HUES48 (cell line): ENCODE measurements at regions not wholly inside any gene's neighbourhood (a gene's known extent, or its start where the extent isn't known, plus 50 kb on each side); places are given as distances from the start of the nearest gene placed in this dataset.

Experiments used
- H3K27ac ChIP-seq: one replicate; pipeline ENCODE4 v1.7.0; 2013; ENCODE audit warnings: low read depth, low read length, inconsistent platforms
- H3K27me3 ChIP-seq: 2 replicates; pipeline ENCODE4 v1.6.1; 2013; ENCODE audit warnings: mild to moderate bottlenecking, low read length; ENCODE audit not compliant: control insufficient read depth, insufficient read depth
- H3K36me3 ChIP-seq: 2 replicates; pipeline ENCODE4 v1.6.1; 2013; ENCODE audit warnings: low read length; ENCODE audit not compliant: control insufficient read depth, insufficient read depth
- H3K4me1 ChIP-seq: 2 replicates; pipeline ENCODE4 v1.6.1; 2013; ENCODE audit warnings: mild to moderate bottlenecking, low read length; ENCODE audit not compliant: control insufficient read depth, insufficient read depth
- H3K4me3 ChIP-seq: 2 replicates; pipeline ENCODE4 v1.5.1; 2013; ENCODE audit warnings: mild to moderate bottlenecking, low read depth, low read length
- H3K9ac ChIP-seq: 2 replicates; pipeline ENCODE4 v1.6.1; 2013; ENCODE audit warnings: mild to moderate bottlenecking, low read depth, low read length, moderate library complexity
- H3K9me3 ChIP-seq: 2 replicates; pipeline ENCODE4 v1.6.1; 2013; ENCODE audit warnings: low read length; ENCODE audit not compliant: control insufficient read depth, insufficient read depth

DNA sequence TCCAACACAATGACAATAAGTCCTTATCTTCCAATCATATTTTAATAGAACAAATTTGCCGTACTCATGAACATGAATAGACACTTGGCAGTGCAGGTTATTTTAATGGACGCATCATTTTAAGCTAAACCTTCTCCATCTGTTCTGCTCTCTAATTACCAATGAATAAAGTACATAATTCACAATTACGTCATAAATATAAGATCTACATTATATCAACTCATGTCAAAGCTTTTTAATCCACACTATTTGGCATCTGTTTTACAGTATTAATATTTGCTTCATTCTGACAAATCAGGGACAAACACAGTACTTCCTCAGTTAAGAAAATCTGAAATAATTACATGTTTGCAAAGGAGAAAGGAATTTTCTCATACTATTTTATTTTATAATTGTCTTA, 344.1 kb upstream of the DMAC1 start:
- no peak overlapping the region for H3K4me3 ChIP-seq

GRCh38 chr9:8140557-8140956, 341.0 kb upstream of the DMAC1 start:
- Histone ChIP-seq H3K36me3 (no peaks in the 10 kb centered on the region), H3K27ac (no peak overlapping the region), H3K9ac (no peak overlapping the region), H3K9me3 (no peaks in the 10 kb centered on the region), H3K4me1 (peaks cover 30% of the 10 kb centered on the region), H3K27me3 (no peaks in the 10 kb centered on the region), H3K4me3 (no peak overlapping the region)

More for the DNA sequence above, 344.1 kb upstream of the DMAC1 start:
- H3K27me3 ChIP-seq: no peaks in the 10 kb centered on the region
- no peaks in the 10 kb centered on the region for H3K9me3 ChIP-seq
- no peaks in the 10 kb centered on the region for H3K36me3 ChIP-seq
- H3K27ac ChIP-seq: no peak overlapping the region
- H3K4me1 ChIP-seq: peaks cover 28% of the 10 kb centered on the region
- no peak overlapping the region for H3K9ac ChIP-seq

GRCh38 chr9:8139756-8140155, 340.2 kb upstream of the DMAC1 start:
- Histone ChIP-seq H3K27me3 (no peaks in the 10 kb centered on the region), H3K27ac (no peak overlapping the region), H3K4me1 (peaks cover 30% of the 10 kb centered on the region), H3K4me3 (no peak overlapping the region), H3K9ac (no peak overlapping the region), H3K9me3 (no peaks in the 10 kb centered on the region), H3K36me3 (no peaks in the 10 kb centered on the region)

DNA sequence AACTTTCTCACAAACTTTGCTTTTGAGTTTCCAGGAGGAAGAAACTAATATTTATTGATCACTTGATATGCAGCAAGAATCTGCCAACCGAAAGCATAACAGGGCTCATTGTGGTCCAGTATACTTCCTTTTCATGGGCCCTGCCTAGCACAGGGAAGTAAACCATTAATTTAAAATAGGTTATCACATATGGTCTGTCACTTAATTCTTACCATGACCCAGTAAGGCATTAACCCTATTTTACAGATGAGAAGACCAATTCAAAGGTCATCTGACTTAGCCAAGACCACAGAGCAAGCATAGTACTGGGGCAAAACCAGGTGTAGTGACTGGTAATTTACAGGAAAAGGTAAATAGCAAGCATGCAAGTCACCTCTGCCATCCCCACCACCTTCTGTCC, 336.9 kb upstream of the DMAC1 start:
- H3K36me3 ChIP-seq: no peaks in the 10 kb centered on the region

GRCh38 chr9:8134635-8135034, 335.1 kb upstream of the DMAC1 start:
- H3K9ac ChIP-seq: no peak overlapping the region
- peaks cover 12% of the 10 kb centered on the region for H3K4me1 ChIP-seq
- no peak overlapping the region for H3K27ac ChIP-seq
- H3K36me3 ChIP-seq: no peaks in the 10 kb centered on the region
- no peaks in the 10 kb centered on the region for H3K27me3 ChIP-seq
- H3K4me3 ChIP-seq: no peak overlapping the region
- H3K9me3 ChIP-seq: no peaks in the 10 kb centered on the region

More for the DNA sequence above, 336.9 kb upstream of the DMAC1 start:
- H3K27me3 ChIP-seq: no peaks in the 10 kb centered on the region
- no peak overlapping the region for H3K27ac ChIP-seq
- no peak overlapping the region for H3K9ac ChIP-seq
- H3K9me3 ChIP-seq: no peaks in the 10 kb centered on the region
- H3K4me1 ChIP-seq: peaks cover 30% of the 10 kb centered on the region
- no peak overlapping the region for H3K4me3 ChIP-seq

- Histone ChIP-seq H3K36me3 (no peaks in the 10 kb centered on the region), H3K9ac (no peak overlapping the region), H3K27ac (no peak overlapping the region), H3K9me3 (no peaks in the 10 kb centered on the region), H3K27me3 (no peaks in the 10 kb centered on the region), H3K4me1 (peaks cover 2% of the 10 kb centered on the region; the same call in 1 of the 2 replicates), H3K4me3 (no peak overlapping the region)
Observed at GRCh38 chr9:8133606-8134005, 334.0 kb upstream of the DMAC1 start.

DNA sequence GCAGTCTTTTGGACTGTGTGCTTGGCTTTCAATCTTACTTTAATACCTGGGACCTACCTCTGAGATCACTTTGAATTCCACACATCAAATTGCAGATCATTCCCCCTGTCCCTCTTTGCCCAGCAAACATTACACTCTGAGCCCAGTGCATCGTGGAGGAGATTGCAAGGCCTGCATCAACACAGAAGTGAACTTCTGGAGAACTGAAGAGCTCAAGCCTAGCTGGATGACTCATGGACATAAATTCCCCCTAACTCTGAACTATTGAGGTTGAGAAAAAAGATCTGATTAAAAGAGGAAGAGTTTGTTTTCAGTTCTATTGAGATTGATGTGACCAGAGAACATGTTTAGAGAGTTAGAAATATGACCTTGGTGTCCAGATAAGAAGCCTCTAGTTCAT, 316.0 kb upstream of the DMAC1 start:
- Histone ChIP-seq H3K27ac (no peak overlapping the region), H3K27me3 (no peaks in the 10 kb centered on the region), H3K4me1 (peaks cover 8% of the 10 kb centered on the region; the same call in 1 of the 2 replicates)

DNA sequence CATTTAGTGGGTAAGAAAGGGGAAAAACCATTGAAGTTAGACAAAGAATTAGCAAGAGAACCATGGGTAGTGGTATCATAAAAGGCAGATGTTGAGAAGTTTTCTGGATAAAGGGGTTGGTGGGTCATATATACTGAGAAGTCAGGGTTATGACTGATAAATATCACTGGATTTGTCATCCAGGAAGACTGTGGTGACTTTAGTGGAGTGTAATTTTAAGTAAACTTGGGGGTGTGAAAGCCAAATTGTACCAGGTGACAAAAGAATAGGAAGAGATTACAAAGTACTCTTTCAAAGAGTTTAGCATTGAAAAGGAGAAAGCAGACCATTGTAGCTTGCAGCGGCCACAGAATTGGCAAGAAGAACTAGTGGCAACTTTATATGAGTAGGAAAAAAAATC, 315.2 kb upstream of the DMAC1 start:
- Histone ChIP-seq H3K4me1 (peaks cover 11% of the 10 kb centered on the region), H3K4me3 (no peak overlapping the region)

More for the DNA sequence above, 316.0 kb upstream of the DMAC1 start:
- Histone ChIP-seq H3K9ac (no peak overlapping the region), H3K9me3 (no peaks in the 10 kb centered on the region), H3K36me3 (no peaks in the 10 kb centered on the region), H3K4me3 (no peak overlapping the region)

DNA sequence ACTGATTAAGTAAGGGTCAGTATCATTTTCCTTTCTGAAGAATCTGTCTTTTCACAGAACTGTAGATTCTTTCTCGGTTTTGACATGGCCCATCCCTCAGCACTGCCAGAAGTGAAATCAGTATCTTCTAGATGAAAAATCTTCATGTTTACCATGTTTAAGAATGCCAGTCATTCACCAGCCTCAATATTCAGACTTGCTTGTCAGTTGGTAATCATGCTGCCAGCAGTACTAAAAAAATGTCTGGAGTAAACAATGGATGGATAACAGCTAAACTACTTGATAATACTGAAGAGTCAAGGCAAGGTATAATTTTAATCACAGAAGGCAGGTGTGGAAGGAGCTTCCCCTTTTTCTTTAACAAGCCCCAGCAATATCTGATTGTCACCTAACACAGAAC, 306.8 kb upstream of the DMAC1 start:
- H3K27ac ChIP-seq: no peak overlapping the region
- H3K9ac ChIP-seq: no peak overlapping the region
- H3K4me3 ChIP-seq: no peak overlapping the region
- no peaks in the 10 kb centered on the region for H3K9me3 ChIP-seq
- no peaks in the 10 kb centered on the region for H3K27me3 ChIP-seq
- no peaks in the 10 kb centered on the region for H3K36me3 ChIP-seq
- peaks cover 8% of the 10 kb centered on the region; the same call in 1 of the 2 replicates for H3K4me1 ChIP-seq

More for the DNA sequence above, 315.2 kb upstream of the DMAC1 start:
- Histone ChIP-seq H3K9me3 (no peaks in the 10 kb centered on the region), H3K9ac (no peak overlapping the region), H3K36me3 (no peaks in the 10 kb centered on the region), H3K27ac (no peak overlapping the region), H3K27me3 (no peaks in the 10 kb centered on the region)

DNA sequence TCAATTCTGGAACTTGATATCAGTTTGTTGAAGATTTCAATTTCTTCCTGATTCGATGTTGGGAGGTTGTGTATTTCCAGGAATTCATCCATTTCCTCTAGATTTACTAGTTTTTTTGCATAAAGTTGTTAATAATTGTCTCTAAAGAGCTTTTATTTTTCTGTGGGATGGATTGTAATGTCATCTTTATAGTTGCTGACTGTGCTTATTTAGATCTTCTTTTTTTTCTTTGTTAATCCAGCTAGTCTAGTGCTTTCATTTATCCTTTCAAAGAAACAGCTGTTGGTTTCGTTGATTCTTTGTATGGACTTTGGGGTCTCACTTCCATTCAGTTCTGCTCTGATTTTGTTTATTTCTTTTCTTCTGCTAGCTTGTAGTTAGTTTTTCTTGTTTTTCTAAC, 302.0 kb upstream of the DMAC1 start:
- Histone ChIP-seq H3K4me1 (no peaks in the 10 kb centered on the region), H3K27me3 (no peaks in the 10 kb centered on the region), H3K4me3 (no peak overlapping the region), H3K9ac (no peak overlapping the region), H3K9me3 (no peaks in the 10 kb centered on the region), H3K27ac (no peak overlapping the region), H3K36me3 (no peaks in the 10 kb centered on the region)

- Histone ChIP-seq H3K27me3 (no peaks in the 10 kb centered on the region), H3K27ac (no peak overlapping the region), H3K4me1 (no peaks in the 10 kb centered on the region), H3K9ac (no peak overlapping the region), H3K9me3 (no peaks in the 10 kb centered on the region), H3K36me3 (no peaks in the 10 kb centered on the region), H3K4me3 (no peak overlapping the region)
Observed at GRCh38 chr9:8096091-8096490, 296.5 kb upstream of the DMAC1 start.

DNA sequence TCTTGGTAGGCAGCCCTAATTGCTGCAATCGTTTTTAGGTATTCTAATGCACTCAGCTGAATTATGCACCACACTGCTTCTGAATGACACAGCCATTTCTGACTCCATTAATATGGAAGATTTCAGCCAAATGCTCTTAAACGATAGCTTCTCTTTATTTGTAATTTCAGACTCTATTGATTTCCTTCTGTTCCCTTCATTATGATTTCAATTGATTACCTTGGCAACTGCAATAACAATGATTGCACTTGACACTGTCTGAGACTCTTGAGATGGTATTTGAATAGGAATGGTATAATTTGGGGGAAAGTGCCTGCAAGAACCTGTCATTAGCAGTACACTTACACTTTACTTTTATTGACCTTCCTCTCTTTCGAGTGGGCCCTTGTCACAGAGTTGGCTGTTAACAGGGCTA, 296.1 kb upstream of the DMAC1 start:
- Histone ChIP-seq H3K4me3 (no peak overlapping the region), H3K36me3 (no peaks in the 10 kb centered on the region), H3K9ac (no peak overlapping the region), H3K27me3 (no peaks in the 10 kb centered on the region), H3K9me3 (no peaks in the 10 kb centered on the region), H3K27ac (no peak overlapping the region), H3K4me1 (no peaks in the 10 kb centered on the region)
